ENCODE measurements at regions not wholly inside any gene's neighbourhood (a gene's known extent, or its start where the extent isn't known, plus 50 kb on each side); places are given as distances from the start of the nearest gene placed in this dataset.
"Not testable (repeated sequence)": the region's sequence is repeated elsewhere in the genome, so short reads cannot be mapped to it uniquely, and the experiment has no call there.

- TF ChIP-seq CTCF (IDR thresholded peaks at IDR 0.05; ENCODE audit: insufficient read depth, low read depth, low read length); EZH2 (IDR thresholded peaks at IDR 0.05; ENCODE audit: insufficient read depth, low read length): not testable (repeated sequence)
Observed at GRCh38 chr15:79744485-79744884, 152.3 kb downstream of the MTHFS start.
